ENCODE measurements at regions not wholly inside any gene's neighbourhood (a gene's known extent, or its start where the extent isn't known, plus 50 kb on each side); places are given as distances from the start of the nearest gene placed in this dataset.
"Not testable (repeated sequence)": the region's sequence is repeated elsewhere in the genome, so short reads cannot be mapped to it uniquely, and the experiment has no call there.

DNA sequence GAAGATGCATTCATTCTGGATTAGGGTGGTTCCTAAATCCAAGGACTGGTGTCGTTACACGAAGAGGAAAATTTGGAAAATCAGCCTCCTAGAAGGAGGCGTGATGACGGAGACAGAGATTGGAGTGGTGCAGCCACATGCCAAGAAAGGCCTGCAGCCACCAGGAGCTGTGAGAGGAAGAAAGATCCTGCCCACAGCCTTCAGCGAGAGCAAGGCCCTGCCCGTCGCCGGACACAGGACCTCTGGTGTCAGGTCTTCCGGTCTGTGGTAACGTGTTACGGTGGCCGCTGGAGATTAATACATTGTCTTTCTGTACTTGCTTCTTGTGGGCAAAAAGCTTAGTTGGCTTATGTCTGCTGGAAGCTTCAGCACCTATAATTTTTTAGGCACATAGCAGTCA is 1045.8 kb downstream of the BRD1 start:
- no peak for DNase-seq

GRCh38 chr22:48781391-48781790 is 1046.3 kb downstream of the BRD1 start:
- no peak for DNase-seq

- no peak for DNase-seq
Observed at GRCh38 chr22:48780597-48781277, 1046.9 kb downstream of the BRD1 start.

GRCh38 chr22:48779661-48780596 is 1047.7 kb downstream of the BRD1 start:
- no peak for DNase-seq

DNA sequence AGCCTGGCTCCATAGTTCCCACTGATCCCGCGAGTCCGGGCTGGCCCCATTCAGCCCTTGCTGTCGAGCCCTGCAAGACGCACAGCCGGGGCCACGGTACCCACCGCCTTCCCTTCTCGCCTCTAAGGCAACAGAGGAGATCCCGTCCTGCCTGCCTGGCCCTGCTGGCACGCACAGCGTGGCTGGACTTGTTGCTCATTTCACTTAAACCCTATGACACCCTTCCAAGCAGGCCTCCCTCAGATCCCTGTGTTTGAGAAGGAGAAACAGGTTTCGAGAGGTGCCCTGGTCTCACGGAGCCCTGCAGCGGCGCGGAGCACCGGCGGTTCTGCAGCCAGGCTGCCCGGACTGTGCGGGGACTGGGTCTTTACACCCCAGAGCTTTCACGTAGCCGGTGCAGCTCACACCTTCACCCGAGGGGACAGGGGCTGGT is 1048.4 kb downstream of the BRD1 start:
- no peak for DNase-seq

DNA sequence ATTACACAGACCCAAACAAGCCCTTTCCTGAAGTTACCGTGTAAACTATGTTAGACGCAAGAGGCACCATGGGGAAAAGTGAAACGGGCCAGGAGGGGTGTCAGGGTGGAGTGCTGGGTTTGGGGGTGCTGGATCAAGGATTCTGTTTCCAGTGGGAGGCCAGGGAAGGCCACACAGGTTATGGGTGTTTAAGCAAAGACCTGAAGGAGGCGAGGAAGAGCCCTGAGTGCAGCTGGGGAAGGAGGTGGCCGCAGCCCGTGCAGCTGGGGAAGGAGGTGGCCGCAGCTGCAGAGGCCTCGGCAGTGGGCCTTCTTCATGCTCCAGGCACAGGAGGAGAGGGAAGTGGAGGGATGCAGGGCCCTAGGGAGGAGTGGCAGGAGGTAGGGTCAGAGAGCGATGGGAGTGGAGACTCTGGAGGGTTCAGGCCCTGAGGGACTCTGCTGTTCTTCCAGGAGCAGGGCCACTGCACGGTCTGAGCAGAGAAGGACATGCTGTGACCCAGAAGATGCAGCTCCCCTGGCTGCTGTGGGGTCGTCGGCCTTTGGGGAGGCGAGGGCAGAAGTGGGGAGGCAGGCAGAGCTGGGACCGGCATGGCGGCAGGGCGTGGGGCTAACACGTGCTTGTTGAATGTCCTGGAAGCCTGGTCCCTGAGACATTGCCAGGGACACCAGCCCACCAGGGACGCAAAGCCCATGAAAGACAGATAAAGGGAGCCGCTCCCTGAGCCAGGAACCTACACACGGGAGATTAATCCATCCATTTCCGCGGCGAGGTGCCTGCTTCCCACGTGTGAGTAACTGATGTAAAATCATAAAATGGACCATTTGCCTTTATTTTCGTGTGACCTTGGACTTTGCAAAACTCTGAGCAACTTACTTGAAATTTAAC is 1049.1 kb downstream of the BRD1 start:
- DNase-seq: no peak

DNA sequence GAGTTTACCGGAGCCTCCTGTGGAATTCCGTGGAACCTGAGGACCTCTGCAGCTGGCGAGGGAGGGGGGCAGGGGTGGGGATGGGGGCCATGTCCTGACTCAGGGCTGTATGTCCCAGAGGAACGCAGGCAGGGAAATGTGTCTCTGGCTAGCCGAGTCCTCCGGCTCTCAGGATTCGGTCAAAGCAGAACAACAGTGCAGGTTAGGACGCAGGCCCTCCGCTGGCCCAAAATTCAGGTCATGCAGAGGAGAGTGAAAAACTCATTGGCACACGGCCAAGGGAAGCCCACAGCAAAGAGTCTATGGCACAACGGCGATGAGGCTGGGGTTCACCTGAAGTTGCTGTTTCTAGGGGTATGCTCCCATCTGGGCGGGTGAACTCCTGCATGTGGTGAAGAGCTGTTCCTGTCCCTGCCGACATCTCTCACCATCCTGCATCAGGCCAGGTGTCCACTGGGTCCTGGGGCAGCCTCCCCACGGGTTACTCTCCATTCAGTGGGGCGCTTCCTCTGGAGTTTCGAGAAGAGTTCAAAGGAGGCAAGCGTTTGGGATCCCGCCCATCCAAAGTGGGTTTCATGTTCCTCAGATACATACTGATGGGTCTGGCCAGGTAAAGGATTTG is 1055.3 kb downstream of the BRD1 start:
- no peak for DNase-seq

GRCh38 chr22:48765595-48765994 is 1062.1 kb downstream of the BRD1 start:
- no peak for DNase-seq

- DNase-seq: no peak
Observed at GRCh38 chr22:48761546-48761945, 1066.1 kb downstream of the BRD1 start.

GRCh38 chr22:48760481-48761390 is 1066.9 kb downstream of the BRD1 start:
- DNase-seq: no peak

DNA sequence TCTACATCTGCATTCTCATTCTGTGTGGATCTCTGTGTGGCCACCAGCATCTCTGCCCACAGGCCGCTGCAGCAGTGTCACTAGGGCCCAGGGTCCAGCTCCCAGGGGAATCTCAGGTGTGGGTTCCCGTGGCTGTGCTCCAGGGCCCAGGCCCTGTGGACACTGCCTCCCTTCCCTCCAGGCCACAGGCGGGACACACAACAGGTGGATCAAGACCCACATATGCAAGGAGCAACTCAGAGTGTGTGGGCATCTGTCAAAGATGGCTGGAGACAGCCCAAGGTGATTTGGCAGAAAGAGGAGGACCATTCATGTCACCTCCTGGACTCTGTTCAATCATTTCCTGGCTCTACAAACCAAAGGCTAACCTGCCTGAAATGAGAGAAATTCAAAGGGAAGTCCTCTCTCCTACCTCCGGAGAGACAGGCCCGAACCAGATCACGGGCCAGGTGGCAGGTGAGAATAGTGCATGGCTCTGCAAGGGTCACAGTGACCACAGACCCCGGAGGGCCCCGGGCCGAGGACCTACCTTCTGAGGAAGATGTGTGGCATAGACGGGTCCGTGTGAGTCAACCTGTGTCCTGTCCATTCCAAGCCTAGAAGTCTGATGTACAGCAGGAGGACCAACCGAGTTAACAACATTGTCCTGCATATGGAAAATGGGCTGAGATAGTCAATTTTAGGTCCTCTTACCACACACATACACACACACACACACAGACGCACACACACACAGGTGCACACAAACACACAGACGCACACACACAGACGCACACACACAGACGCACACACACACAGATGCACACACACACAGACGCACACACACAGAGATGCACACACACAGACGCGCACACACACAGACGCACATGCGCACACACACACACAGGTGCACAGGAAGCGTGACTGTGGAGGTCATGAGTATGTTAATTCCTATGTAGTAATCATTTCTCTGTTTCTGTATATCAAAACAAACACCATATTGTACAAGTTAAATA is 1068.5 kb downstream of the BRD1 start:
- DNase-seq: no peak

GRCh38 chr22:48757985-48758561 is 1069.6 kb downstream of the BRD1 start:
- no peak for DNase-seq

- DNase-seq: no peak
Observed at GRCh38 chr22:48757581-48757980, 1070.1 kb downstream of the BRD1 start.

DNA sequence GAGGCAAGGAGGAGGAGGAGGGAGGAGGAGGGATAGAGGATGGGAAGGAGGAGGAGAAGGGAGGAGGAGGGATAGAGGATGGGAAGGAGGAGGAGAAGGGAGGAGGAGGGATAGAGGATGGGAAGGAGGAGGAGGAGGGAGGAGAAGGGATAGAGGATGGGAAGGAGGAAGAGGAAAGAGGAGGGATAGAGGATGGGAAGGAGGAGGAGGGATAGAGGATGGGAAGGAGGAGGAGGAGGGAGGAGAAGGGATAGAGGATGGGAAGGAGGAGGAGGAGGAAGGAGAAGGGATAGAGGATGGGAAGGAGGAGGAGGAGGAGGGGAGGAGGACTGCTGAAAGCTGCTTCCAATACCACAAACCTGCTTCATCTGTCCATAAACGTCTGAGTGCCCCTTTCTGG is 1070.5 kb downstream of the BRD1 start:
- not testable (repeated sequence) for DNase-seq

DNA sequence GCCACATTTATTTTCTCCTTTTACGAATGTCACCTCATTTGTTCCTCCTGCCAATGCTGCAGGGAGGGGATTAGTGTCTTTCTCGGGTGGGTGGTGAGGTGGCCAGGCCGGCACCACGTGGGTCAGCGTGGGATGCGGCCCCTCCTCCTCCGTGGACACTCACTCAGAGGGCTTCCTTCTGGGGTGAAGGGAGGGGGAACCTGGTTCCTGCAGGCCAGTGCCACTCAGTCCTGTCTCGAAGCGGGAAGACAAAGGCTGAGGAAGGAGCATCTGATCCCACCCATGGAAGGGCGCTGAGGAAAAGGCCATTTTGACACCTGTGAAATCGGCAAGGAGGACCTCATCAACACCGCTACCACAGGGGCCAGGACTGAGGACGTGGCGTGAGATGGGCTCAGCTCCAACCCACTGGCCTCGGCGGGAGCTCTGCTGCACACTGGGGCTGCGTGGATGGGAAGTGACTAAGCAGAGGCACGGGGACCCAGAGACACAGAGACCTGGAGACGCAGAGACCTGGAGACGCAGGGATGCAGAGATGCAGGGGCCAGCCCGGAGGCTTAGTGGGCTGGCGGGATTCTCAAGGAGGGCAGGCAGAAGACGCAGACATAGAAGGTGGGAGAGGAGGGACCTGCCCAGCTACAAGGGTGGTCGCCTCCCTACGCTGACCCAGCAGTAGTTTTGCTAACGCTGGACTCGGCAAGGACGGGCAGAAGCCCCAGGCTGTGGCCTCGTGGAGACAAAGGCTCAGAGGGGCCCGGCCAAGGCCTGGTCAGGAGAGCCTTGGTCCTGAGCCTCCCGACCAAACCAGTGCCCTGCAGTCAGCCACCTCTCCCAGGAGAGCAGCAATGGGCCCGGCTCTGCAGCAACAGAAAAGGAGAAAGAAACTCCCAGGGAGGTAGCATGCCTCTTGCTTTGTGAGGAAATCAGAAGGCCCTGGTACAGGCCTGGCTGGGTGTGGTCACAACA is 1071.2 kb downstream of the BRD1 start:
- no peak for DNase-seq

- no peak for DNase-seq
Observed at GRCh38 chr22:48755059-48755949, 1072.4 kb downstream of the BRD1 start.

DNA sequence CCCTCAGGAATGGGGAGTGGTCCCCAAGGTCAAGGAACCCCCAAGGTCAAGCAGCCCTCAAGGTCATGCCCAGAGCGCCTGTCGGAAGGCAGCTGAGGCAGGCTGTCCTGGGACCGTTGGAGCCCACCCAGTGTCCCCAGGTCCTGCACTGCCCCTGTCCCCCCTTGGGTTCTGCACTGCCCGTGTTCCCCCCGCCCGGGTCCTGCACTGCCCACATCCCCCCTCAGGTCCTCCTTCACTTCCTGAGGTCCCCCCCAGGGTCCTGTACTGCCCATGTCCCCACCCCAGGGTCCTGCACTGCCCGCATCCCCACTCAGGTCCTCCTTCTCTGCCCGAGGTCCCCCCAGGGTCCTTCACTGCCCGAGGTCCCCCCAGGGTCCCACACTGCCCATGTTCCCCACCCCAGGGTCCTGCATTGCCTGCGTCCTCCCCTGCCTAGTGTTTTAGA is 1073.0 kb downstream of the BRD1 start:
- DNase-seq: no peak

All from activated CD4-positive, alpha-beta T cell treated with anti-CD3 and anti-CD28 coated beads, Interleukin-2, amount 50 U/mL, for 16 hours (primary cell).